Esophagus squamous epithelium (tissue), 5 donors: ENCODE measurements at regions not wholly inside any gene's neighbourhood (a gene's known extent, or its start where the extent isn't known, plus 50 kb on each side); places are given as distances from the start of the nearest gene placed in this dataset.
"Not testable (repeated sequence)": the region's sequence is repeated elsewhere in the genome, so short reads cannot be mapped to it uniquely, and the experiment has no call there.

Experiments
- DNase-seq: peaks from one replicate; lab custom pipeline; 2025; lab: John Stamatoyannopoulos, UW
- H3K27ac ChIP-seq, 4 donors: fragments of 200-600 bp; sonication (generic); one replicate each; pipeline ENCODE4 v1.5.1; 2016 to 2019; ENCODE audit warnings: mild to moderate bottlenecking in 1 of 4
- H3K27me3 ChIP-seq, 4 donors: fragments of 200-600 bp; sonication (generic); 1 replicate in 3 of 4; 2 replicates in 1 of 4; pipeline versions ENCODE4 v1.5.1 to v1.6.0; 2017 to 2021; ENCODE audit warnings: antibody characterized with exemption in 1 of 4
- H3K36me3 ChIP-seq, 3 donors: fragments of 200-600 bp; sonication (generic); one replicate each; pipeline ENCODE4 v1.5.1; 2016 to 2019
- H3K4me1 ChIP-seq, 3 donors: fragments of 200-600 bp; sonication (generic); one replicate each; pipeline ENCODE4 v1.5.1; 2017 to 2019
- H3K4me3 ChIP-seq, 4 donors: fragments of 200-600 bp; sonication (generic); 1 replicate in 3 of 4; 2 replicates in 1 of 4; pipeline ENCODE4 v1.5.1; 2016 to 2019; ENCODE audit warnings: mild to moderate bottlenecking in 2 of 4, moderate library complexity in 1 of 4
- H3K9me3 ChIP-seq, 3 donors: fragments of 200-600 bp; sonication (generic); one replicate each; pipeline ENCODE4 v1.5.1; 2016 to 2019
- POLR2A ChIP-seq, 4 donors: fragments of 450-650 bp; IDR thresholded peaks; one replicate each; pipeline ENCODE4 v1.6.1; 2017; ENCODE audit warnings: antibody characterized with exemption in 4 of 4, mild to moderate bottlenecking in 4 of 4, moderate library complexity in 3 of 4
- WGBS, 2 donors: methylation state at CpG; one replicate each; pipeline ENCODE4 v1.1.5; 2018; 5-methylcytosine and 5-hydroxymethylcytosine counted together
- intact Hi-C: fragments of 100-400 bp; cut with DNase I; formaldehyde crosslinking; loops from one replicate; pipeline ENCODE4 v1.15.0; 2022
- TF ChIP-seq, protein P1 (sequence below), 6 experiments: fragments of 450-650 bp in 4 of 6; fragments of 200-600 bp in 2 of 6; sonication (generic) in 2 of 6; IDR thresholded peaks; one replicate each; pipeline ENCODE4 v1.5.1; 2016 to 2019; ENCODE audit warnings: antibody characterized with exemption in 6 of 6, mild to moderate bottlenecking in 4 of 6, moderate library complexity in 4 of 6
- donor health status: DM: yes; HTN: yes; CAD: no.

GRCh38 chr1:102234753-102235359, 238.1 kb upstream of the OLFM3 start:
- intact Hi-C loops = no loop called here
- Histone ChIP-seq H3K9me3 (peaks cover 0 to 11% (median 9%) of the 10 kb centered on the region in 3 donors), H3K27me3 (no peaks in the 10 kb centered on the region), H3K4me3 (no peak overlapping the region), H3K36me3 (no peaks in the 10 kb centered on the region), H3K4me1 (no peaks in the 10 kb centered on the region), H3K27ac (no peak overlapping the region)
- no peak for DNase-seq
- WGBS, 2 donors = 77 to 90% methylated on average over 5 to 6 of the region's 31 CpGs
- TF ChIP-seq, protein P1, sequence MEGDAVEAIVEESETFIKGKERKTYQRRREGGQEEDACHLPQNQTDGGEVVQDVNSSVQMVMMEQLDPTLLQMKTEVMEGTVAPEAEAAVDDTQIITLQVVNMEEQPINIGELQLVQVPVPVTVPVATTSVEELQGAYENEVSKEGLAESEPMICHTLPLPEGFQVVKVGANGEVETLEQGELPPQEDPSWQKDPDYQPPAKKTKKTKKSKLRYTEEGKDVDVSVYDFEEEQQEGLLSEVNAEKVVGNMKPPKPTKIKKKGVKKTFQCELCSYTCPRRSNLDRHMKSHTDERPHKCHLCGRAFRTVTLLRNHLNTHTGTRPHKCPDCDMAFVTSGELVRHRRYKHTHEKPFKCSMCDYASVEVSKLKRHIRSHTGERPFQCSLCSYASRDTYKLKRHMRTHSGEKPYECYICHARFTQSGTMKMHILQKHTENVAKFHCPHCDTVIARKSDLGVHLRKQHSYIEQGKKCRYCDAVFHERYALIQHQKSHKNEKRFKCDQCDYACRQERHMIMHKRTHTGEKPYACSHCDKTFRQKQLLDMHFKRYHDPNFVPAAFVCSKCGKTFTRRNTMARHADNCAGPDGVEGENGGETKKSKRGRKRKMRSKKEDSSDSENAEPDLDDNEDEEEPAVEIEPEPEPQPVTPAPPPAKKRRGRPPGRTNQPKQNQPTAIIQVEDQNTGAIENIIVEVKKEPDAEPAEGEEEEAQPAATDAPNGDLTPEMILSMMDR (IDR thresholded peaks at IDR 0.05) = no peak
- TF ChIP-seq POLR2A (IDR thresholded peaks at IDR 0.05) = no peak

GRCh38 chr1:102219463-102219862, 222.7 kb upstream of the OLFM3 start:
- DNase-seq = no peak
- no peak overlapping the region for H3K4me3 ChIP-seq
- H3K27me3 ChIP-seq = no peaks in the 10 kb centered on the region
- no peaks in the 10 kb centered on the region for H3K36me3 ChIP-seq
- H3K4me1 ChIP-seq = no peaks in the 10 kb centered on the region
- 51% methylated on average over 2 of the region's 2 CpGs for WGBS, 2 donors
- no peak overlapping the region for H3K27ac ChIP-seq
- TF ChIP-seq, protein P1 (IDR thresholded peaks at IDR 0.05) = no peak
- no peak for TF ChIP-seq POLR2A (IDR thresholded peaks at IDR 0.05)
- intact Hi-C loops = no loop called here
- no peaks in the 10 kb centered on the region for H3K9me3 ChIP-seq

DNA sequence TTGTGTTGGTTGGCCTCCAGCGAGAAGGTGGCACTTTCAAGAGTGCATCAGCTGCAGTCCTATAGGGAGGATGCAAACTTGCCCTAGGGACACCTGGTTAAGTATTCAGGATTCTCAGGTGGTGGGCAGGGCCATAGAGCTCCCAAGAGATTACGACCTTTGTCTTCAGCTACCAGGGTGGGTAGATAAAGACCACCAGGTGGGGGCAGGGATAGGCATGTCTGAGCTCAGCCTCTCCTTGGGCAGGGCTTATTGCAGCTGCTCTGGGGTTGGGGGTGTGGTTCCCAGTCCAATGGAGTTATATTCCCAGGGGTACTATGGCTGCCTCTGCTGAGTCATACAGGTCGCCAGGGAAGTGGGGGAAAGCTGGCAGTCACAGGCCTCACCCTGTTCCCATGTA, 214.2 kb upstream of the OLFM3 start:
- H3K27me3 ChIP-seq, H3K27ac ChIP-seq, H3K4me3 ChIP-seq, H3K9me3 ChIP-seq, DNase-seq, H3K4me1 ChIP-seq, intact Hi-C loops, H3K36me3 ChIP-seq: not testable (repeated sequence)
- WGBS, 2 donors = 60 to 100% methylated on average over 1 of the region's 3 CpGs

DNA sequence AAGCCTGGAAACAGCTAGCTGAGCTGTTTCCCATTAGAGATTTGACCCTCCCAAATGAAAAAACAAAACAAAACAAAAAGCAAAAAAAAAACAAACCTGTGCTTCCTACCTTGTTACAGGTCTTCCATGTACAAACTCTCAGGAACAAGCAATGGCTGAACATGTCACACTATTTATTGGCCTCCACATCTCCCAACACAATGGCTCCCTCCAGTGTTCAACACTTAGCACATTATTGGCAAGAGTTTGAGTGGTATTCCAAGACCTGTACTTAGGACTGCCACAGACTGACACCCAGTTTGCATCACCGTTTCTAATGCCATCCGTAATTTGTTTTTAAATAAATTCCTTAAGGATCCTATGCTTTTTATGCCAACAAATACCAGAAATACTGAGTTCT, 195.0 kb upstream of the OLFM3 start:
- H3K36me3 ChIP-seq = no peaks in the 10 kb centered on the region
- H3K9me3 ChIP-seq = no peaks in the 10 kb centered on the region
- intact Hi-C loops = no loop called here
- TF ChIP-seq POLR2A (IDR thresholded peaks at IDR 0.05) = no peak
- TF ChIP-seq, protein P1 (IDR thresholded peaks at IDR 0.05) = peak in 1 of 6 experiments; percentile 14
- H3K27ac ChIP-seq = no peak overlapping the region
- no peaks in the 10 kb centered on the region for H3K27me3 ChIP-seq
- no peaks in the 10 kb centered on the region for H3K4me1 ChIP-seq
- H3K4me3 ChIP-seq = no peak overlapping the region
- whole genome bisulfite sequencing, 2 donors = 42 to 45% methylated on average over 2 of the region's 2 CpGs
- DNase-seq = no peak

- WGBS, 2 donors = 17 to 29% methylated on average over 1 of the region's 1 CpG
- TF ChIP-seq POLR2A (IDR thresholded peaks at IDR 0.05) = no peak
- TF ChIP-seq, protein P1 (IDR thresholded peaks at IDR 0.05) = no peak
- H3K4me3 ChIP-seq = no peak overlapping the region
These were observed 193.7 kb upstream of the OLFM3 start for GRCh38 chr1:102190429-102190828.

GRCh38 chr1:102186536-102186935, 189.8 kb upstream of the OLFM3 start:
- no peaks in the 10 kb centered on the region for H3K27me3 ChIP-seq
- intact Hi-C loops = no loop called here
- H3K4me3 ChIP-seq = no peak overlapping the region
- no peaks in the 10 kb centered on the region for H3K4me1 ChIP-seq
- H3K9me3 ChIP-seq = no peaks in the 10 kb centered on the region
- H3K36me3 ChIP-seq = no peaks in the 10 kb centered on the region
- H3K27ac ChIP-seq = no peak overlapping the region
- no peak for DNase-seq
- WGBS, 2 donors = 62 to 73% methylated on average over 2 of the region's 2 CpGs
- TF ChIP-seq POLR2A (IDR thresholded peaks at IDR 0.05) = no peak
- TF ChIP-seq, protein P1 (IDR thresholded peaks at IDR 0.05) = no peak

More at GRCh38 chr1:102190429-102190828, 193.7 kb upstream of the OLFM3 start:
- no peak for DNase-seq
- Histone ChIP-seq H3K27ac (no peak overlapping the region), H3K4me1 (no peaks in the 10 kb centered on the region), H3K27me3 (no peaks in the 10 kb centered on the region), H3K9me3 (no peaks in the 10 kb centered on the region), H3K36me3 (no peaks in the 10 kb centered on the region)
- intact Hi-C loops = no loop called here
